ENCODE measurements at regions not wholly inside any gene's neighbourhood (a gene's known extent, or its start where the extent isn't known, plus 50 kb on each side); places are given as distances from the start of the nearest gene placed in this dataset.

- TF ChIP-seq CTCF (conservative IDR thresholded peaks at IDR 0.05; ENCODE audit: low read length) (no peak), EZH2phosphoT487 (IDR thresholded peaks at IDR 0.05; ENCODE audit: borderline replicate concordance, low read depth, low read length) (no peak)
Measured at GRCh38 chr16:17748044-17748719, 277.4 kb upstream of the XYLT1 start.
